ENCODE measurements at regions not wholly inside any gene's neighbourhood (a gene's known extent, or its start where the extent isn't known, plus 50 kb on each side); places are given as distances from the start of the nearest gene placed in this dataset.
A peak's percentile ranks its signal among the peaks of the same experiment; 100 is the strongest.

GRCh38 chr2:160752475-160753330 is 259.1 kb upstream of the RBMS1 start:
- TF ChIP-seq, protein P1, sequence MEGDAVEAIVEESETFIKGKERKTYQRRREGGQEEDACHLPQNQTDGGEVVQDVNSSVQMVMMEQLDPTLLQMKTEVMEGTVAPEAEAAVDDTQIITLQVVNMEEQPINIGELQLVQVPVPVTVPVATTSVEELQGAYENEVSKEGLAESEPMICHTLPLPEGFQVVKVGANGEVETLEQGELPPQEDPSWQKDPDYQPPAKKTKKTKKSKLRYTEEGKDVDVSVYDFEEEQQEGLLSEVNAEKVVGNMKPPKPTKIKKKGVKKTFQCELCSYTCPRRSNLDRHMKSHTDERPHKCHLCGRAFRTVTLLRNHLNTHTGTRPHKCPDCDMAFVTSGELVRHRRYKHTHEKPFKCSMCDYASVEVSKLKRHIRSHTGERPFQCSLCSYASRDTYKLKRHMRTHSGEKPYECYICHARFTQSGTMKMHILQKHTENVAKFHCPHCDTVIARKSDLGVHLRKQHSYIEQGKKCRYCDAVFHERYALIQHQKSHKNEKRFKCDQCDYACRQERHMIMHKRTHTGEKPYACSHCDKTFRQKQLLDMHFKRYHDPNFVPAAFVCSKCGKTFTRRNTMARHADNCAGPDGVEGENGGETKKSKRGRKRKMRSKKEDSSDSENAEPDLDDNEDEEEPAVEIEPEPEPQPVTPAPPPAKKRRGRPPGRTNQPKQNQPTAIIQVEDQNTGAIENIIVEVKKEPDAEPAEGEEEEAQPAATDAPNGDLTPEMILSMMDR (IDR thresholded peaks at IDR 0.05): no peak
- TF ChIP-seq FOSL2 (IDR thresholded peaks at IDR 0.05; ENCODE audit: borderline replicate concordance, low read depth) (peak; percentile 50; the same call in 1 of the 2 replicates), POLR2AphosphoS5 (IDR thresholded peaks at IDR 0.05; ENCODE audit: low read depth, low read length) (no peak; the same call in 1 of the 2 replicates), ELF1 (IDR thresholded peaks at IDR 0.05) (no peak), NRF1 (IDR thresholded peaks at IDR 0.05; ENCODE audit: low read depth, low read length) (no peak), MXI1 (IDR thresholded peaks at IDR 0.05; ENCODE audit: low read depth, low read length) (no peak), GABPA (IDR thresholded peaks at IDR 0.05; ENCODE audit: low read depth) (no peak), EZH2phosphoT487 (IDR thresholded peaks at IDR 0.05; ENCODE audit: borderline replicate concordance, low read depth) (no peak), EP300 (IDR thresholded peaks at IDR 0.05; ENCODE audit: borderline replicate concordance in 1 of 2, low read depth in 1 of 2, low read length in 1 of 2) (peak in 1 of 2 experiments; percentile 65; a peak in 1 of 4 replicates)
- TF ChIP-seq, protein P2, sequence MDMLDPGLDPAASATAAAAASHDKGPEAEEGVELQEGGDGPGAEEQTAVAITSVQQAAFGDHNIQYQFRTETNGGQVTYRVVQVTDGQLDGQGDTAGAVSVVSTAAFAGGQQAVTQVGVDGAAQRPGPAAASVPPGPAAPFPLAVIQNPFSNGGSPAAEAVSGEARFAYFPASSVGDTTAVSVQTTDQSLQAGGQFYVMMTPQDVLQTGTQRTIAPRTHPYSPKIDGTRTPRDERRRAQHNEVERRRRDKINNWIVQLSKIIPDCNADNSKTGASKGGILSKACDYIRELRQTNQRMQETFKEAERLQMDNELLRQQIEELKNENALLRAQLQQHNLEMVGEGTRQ (IDR thresholded peaks at IDR 0.05; ENCODE audit: borderline replicate concordance, low read depth, low read length): no peak
- TF ChIP-seq, protein P3, sequence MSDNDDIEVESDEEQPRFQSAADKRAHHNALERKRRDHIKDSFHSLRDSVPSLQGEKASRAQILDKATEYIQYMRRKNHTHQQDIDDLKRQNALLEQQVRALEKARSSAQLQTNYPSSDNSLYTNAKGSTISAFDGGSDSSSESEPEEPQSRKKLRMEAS (IDR thresholded peaks at IDR 0.05; ENCODE audit: low read depth): no peak

Measured in SK-N-SH (cell line).